Fibroblast of pulmonary artery (primary cell): ENCODE measurements at regions not wholly inside any gene's neighbourhood (a gene's known extent, or its start where the extent isn't known, plus 50 kb on each side); places are given as distances from the start of the nearest gene placed in this dataset.

Experiments
- DNase-seq: peaks from one replicate; pipeline ENCODE4 v3.0.0-alpha.2; 2010; ENCODE audit warnings: low read depth
- H3K4me3 ChIP-seq: replicated peaks from 2 replicates; pipeline ENCODE4 v1.5.1; 2011; ENCODE audit warnings: low read depth, mild to moderate bottlenecking, control low read depth, low read length, moderate library complexity
- CTCF ChIP-seq: IDR thresholded peaks from 2 replicates; pipeline ENCODE4 v1.5.1; 2011; ENCODE audit warnings: mild to moderate bottlenecking, control low read depth, low read length, inconsistent platforms; ENCODE audit errors: missing control alignments

- DNase-seq = no peak
- TF ChIP-seq CTCF = no peak
- no peak overlapping the region for H3K4me3 ChIP-seq
Measured at GRCh38 chr5:68396722-68397121, 181.2 kb downstream of the PIK3R1 start.

GRCh38 chr5:68398146-68398812 is 182.7 kb downstream of the PIK3R1 start:
- TF ChIP-seq CTCF = no peak
- H3K4me3 ChIP-seq = no peak overlapping the region
- no peak for DNase-seq

DNA sequence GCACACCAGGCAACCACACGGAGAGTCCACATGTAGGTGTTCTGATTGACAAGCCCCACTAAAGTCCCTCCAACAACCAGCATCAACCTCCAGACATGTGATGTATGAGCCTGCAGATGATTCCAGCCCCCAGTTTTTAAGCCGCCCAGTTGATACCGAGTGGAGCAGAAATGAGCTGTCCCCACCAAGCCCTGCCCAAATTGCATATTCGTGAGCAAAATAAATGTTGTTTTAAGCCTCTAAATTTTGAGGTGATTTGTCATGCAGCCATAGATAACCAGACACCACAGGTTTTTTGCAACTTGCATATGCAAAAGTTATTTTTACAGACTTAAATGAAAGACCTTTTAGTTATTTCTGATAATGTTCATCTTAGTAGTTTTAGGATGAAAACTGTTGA is 187.7 kb downstream of the PIK3R1 start:
- no peak for DNase-seq
- no peak overlapping the region for H3K4me3 ChIP-seq
- TF ChIP-seq CTCF = no peak

GRCh38 chr5:68404246-68404645 is 188.7 kb downstream of the PIK3R1 start:
- DNase-seq = no peak
- H3K4me3 ChIP-seq = no peak overlapping the region
- TF ChIP-seq CTCF = no peak

DNA sequence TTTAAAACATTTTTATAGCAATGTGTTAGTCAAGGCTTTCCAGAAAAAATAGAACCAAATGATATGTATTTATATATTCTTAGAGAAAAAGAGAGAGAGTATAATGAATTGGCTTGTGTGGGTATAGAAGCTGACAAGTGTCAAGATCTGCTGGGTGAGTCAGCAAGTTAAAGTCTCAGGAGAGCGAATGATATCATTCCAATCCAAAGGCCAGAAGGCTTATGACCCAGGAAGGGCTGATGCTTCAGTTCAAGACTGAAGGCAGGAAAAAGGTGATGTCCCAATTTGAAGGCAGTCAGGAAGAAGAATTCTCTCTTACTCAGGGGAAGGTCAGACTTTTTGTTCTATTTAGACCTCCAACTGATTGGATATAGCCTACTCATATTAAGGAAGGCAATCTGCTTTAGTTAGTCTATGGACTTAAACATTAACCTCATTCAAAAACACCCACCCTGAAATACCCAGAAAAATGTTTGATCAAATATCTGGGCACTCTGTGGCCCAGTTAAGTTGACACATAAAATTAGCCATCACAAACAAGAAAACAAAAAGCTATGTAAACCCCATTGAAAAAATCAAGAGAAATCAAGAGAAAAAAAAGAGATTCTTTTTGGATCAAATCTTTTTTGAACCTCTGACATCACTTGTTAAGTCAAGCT is 189.6 kb downstream of the PIK3R1 start:
- TF ChIP-seq CTCF = no peak
- no peak for DNase-seq
- no peak overlapping the region for H3K4me3 ChIP-seq

DNA sequence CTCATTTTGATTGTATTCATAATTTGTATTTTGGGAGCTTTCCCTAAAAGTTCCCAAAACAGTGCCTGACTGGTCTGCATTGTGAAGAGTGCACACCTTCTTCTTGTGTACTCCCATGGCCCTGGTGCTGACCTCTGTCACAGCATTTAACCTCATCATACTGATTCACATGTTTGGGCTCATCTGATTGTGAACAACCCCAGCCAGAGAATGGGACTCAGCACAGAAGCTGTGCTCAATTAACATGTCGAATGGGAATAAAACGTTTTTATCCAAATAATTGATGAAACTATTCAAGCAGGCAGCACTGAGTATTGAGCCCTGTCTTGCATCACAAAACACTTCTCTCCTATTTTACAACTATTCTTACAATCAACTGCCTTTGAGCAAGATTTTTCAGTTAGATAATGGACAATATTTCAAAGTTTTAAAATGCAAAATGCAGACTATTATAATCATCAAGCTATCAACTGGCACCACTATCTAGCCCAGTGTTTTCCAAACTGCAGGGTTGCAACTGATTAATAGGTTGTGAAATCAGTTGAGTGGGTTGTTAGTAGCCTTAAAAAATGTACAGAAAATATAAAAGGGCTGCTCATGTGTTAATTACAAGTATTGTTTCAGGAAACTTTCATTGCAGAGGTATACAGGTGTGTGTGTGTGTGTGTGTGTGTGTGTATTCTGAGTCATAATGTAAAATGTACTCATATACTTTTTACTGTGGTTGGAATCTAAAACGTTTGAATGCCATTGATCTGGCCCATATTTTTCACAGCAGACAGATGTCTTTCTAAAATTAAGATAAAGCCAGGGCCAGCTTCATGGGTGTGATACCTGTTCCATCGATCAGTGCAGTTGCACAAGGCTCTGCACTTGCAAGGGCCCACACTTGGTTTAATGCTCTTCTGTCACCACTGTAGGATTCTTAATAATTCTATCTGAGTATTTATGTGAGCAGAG is 190.5 kb downstream of the PIK3R1 start:
- no peak overlapping the region for H3K4me3 ChIP-seq
- TF ChIP-seq CTCF = no peak
- no peak for DNase-seq
